ENCODE measurements at regions not wholly inside any gene's neighbourhood (a gene's known extent, or its start where the extent isn't known, plus 50 kb on each side); places are given as distances from the start of the nearest gene placed in this dataset.

DNA sequence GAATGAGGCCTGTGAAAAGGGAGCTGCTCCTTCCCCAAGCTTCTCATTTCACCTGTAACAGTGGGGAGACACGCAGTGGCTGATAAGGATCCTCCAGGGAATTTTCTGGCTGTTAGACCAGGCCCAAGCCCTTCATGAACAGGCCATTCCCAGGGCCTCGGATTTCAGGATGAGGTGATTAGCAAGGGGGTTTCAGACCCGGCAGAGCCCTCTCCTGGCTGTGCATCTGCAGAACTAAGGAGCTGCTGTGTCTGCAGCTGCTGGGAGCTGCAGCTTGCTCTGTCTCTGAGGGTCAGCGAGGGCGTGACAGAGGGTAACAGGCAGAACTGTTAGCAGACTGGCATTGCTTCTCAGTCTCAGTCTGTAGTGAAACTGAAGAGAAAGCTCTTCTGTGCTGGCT lies 110.4 kb downstream of the KCNA5 start (continued):
- TF ChIP-seq, protein P1, sequence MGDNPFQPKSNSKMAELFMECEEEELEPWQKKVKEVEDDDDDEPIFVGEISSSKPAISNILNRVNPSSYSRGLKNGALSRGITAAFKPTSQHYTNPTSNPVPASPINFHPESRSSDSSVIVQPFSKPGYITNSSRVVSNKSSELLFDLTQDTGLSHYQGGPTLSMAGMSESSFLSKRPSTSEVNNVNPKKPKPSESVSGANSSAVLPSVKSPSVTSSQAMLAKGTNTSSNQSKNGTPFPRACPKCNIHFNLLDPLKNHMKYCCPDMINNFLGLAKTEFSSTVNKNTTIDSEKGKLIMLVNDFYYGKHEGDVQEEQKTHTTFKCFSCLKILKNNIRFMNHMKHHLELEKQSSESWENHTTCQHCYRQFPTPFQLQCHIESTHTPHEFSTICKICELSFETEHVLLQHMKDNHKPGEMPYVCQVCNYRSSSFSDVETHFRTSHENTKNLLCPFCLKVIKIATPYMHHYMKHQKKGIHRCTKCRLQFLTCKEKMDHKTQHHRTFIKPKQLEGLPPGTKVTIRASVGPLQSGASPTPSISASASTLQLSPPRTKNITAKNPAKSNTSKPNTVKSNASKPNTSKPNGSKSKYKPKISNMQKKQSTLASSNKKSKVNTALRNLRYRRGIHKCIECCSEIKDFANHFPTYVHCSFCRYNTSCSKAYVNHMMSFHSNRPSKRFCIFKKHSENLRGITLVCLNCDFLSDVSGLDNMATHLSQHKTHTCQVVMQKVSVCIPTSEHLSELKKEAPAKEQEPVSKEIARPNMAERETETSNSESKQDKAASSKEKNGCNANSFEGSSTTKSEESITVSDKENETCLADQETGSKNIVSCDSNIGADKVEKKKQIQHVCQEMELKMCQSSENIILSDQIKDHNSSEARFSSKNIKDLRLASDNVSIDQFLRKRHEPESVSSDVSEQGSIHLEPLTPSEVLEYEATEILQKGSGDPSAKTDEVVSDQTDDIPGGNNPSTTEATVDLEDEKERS (tag by site-specific recombination; IDR thresholded peaks at IDR 0.05), result no peak
- TF ChIP-seq ZNF76 (tag by site-specific recombination; IDR thresholded peaks at IDR 0.05; ENCODE audit: borderline replicate concordance, low read depth) (no peak), OSR2 (tag by site-specific recombination; IDR thresholded peaks at IDR 0.05) (no peak), ZNF121 (tag by site-specific recombination; IDR thresholded peaks at IDR 0.05) (no peak), KLF1 (tag by site-specific recombination; IDR thresholded peaks at IDR 0.05) (no peak), ZNF654 (tag by site-specific recombination; IDR thresholded peaks at IDR 0.05; ENCODE audit: low read depth) (no peak), KLF10 (tag by site-specific recombination; IDR thresholded peaks at IDR 0.05) (no peak), ZIC2 (tag by site-specific recombination; IDR thresholded peaks at IDR 0.05) (no peak), ZNF19 (tag by site-specific recombination; IDR thresholded peaks at IDR 0.05; ENCODE audit: low read depth) (no peak)
- TF ChIP-seq, protein P2, sequence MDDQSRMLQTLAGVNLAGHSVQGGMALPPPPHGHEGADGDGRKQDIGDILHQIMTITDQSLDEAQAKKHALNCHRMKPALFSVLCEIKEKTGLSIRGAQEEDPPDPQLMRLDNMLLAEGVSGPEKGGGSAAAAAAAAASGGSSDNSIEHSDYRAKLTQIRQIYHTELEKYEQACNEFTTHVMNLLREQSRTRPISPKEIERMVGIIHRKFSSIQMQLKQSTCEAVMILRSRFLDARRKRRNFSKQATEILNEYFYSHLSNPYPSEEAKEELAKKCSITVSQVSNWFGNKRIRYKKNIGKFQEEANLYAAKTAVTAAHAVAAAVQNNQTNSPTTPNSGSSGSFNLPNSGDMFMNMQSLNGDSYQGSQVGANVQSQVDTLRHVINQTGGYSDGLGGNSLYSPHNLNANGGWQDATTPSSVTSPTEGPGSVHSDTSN (CRISPR knock-in tag; IDR thresholded peaks at IDR 0.05), result no peak

DNA sequence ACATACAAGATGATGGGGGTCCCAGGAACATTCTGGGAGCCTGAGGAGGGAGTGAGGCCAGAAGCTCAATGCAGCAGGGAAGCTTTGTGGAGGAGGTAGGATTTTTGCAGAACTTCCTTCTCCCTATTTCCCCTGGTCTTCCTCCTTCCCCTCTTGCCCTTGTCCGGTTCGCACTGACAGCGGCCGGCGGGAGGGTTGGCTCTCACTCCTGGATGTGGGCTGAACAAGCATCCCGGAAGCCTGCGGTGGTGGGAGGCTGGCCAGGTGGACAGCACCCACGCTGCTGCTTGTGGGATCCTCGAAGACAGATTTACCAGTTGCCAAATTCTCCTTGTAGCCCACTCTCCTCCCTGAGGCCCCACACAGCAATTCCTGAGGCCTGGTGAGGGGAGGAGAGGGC lies 112.2 kb downstream of the KCNA5 start:
- ChIA-PET POLR2A (no interaction called here), CTCF (interaction anchor here (1.0 kb wide), 1 partner anchor 16 kb away, joined by 4 read pairs; no protein-coding TSS in a partner anchor)
- TF ChIP-seq EGR2 (tag by site-specific recombination; IDR thresholded peaks at IDR 0.05; ENCODE audit: low read depth) (0 out of 2 replicates have a peak, but pooled peaks have one; percentile 12), ZNF426 (tag by site-specific recombination; IDR thresholded peaks at IDR 0.05) (no peak)

DNA sequence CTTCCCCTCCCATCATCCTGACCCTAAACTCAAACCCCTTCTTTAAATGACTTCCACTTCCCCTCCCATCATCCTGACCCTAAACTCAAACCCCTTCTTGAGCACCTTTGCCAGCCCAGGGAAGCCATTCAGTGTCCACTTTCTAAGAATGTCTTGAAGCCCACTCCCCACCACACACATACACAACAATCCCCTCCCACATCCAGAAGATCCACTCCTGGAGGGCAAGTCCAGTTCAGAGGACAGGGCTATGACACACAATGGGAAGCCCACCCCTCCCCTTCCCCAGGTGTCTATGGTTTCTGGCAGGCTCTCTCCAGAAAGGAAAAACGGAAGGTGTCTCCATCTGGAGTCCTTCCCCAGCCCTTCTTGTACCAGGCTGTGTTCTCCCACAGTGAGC lies 117.1 kb downstream of the KCNA5 start:
- no peaks in the 10 kb centered on the region for H3K9me3 ChIP-seq (ENCODE audit: control insufficient read depth, insufficient read depth, low read depth, low read length)
- CTCF ChIA-PET, result interaction anchor here (1.0 kb wide), 1 partner anchor 140 kb away, joined by 5 read pairs; no protein-coding TSS in a partner anchor
- TF ChIP-seq ZNF10 (tag by site-specific recombination; IDR thresholded peaks at IDR 0.05) (no peak), ZNF660 (tag by site-specific recombination; IDR thresholded peaks at IDR 0.05) (no peak), ZNF664 (tag by site-specific recombination; IDR thresholded peaks at IDR 0.05) (no peak), ZNF302 (tag by site-specific recombination; IDR thresholded peaks at IDR 0.05; ENCODE audit: low read depth) (no peak), ZNF48 (tag by site-specific recombination; IDR thresholded peaks at IDR 0.05) (no peak), ZNF626 (tag by site-specific recombination; IDR thresholded peaks at IDR 0.05) (no peak), ZNF132 (tag by site-specific recombination; IDR thresholded peaks at IDR 0.05; ENCODE audit: borderline replicate concordance) (no peak), ZNF19 (tag by site-specific recombination; IDR thresholded peaks at IDR 0.05; ENCODE audit: low read depth) (no peak), SP2 (tag by site-specific recombination; IDR thresholded peaks at IDR 0.05) (no peak), ZSCAN16 (tag by site-specific recombination; IDR thresholded peaks at IDR 0.05) (no peak)
- H3K4me3 ChIP-seq (ENCODE audit: low read depth, low read length), result no peak overlapping the region
- H3K27ac ChIP-seq (ENCODE audit: extremely low read depth, low read depth, low read length), result no peak overlapping the region
- no peaks in the 10 kb centered on the region for H3K4me1 ChIP-seq (ENCODE audit: control insufficient read depth, insufficient read depth, low read length)
- H3K36me3 ChIP-seq (ENCODE audit: control insufficient read depth in 2 of 2, insufficient read depth in 1 of 2, low read length in 2 of 2), result no peaks in the 10 kb centered on the region
- POLR2A ChIA-PET, result no interaction called here

More for the DNA sequence above, 112.2 kb downstream of the KCNA5 start:
- Histone ChIP-seq H3K27ac (ENCODE audit: extremely low read depth, low read depth, low read length) (no peak overlapping the region), H3K4me1 (ENCODE audit: control insufficient read depth, insufficient read depth, low read length) (no peaks in the 10 kb centered on the region), H3K4me3 (ENCODE audit: low read depth, low read length) (no peak overlapping the region), H3K9me3 (ENCODE audit: control insufficient read depth, insufficient read depth, low read depth, low read length) (no peaks in the 10 kb centered on the region), H3K36me3 (ENCODE audit: control insufficient read depth in 2 of 2, insufficient read depth in 1 of 2, low read length in 2 of 2) (no peaks in the 10 kb centered on the region)
